ENCODE measurements at regions not wholly inside any gene's neighbourhood (a gene's known extent, or its start where the extent isn't known, plus 50 kb on each side); places are given as distances from the start of the nearest gene placed in this dataset.

- TF ChIP-seq ZNF592 (IDR thresholded peaks at IDR 0.05) = no peak
- TF ChIP-seq ZNF143 (CRISPR knock-in tag; IDR thresholded peaks at IDR 0.05) = no peak
- no peak for TF ChIP-seq USF1 (CRISPR knock-in tag; IDR thresholded peaks at IDR 0.05)
- no peak for TF ChIP-seq SOX6 (IDR thresholded peaks at IDR 0.05)
- no peak for TF ChIP-seq ZNF449 (CRISPR knock-in tag; IDR thresholded peaks at IDR 0.05)
- no peak for TF ChIP-seq ETV5 (CRISPR knock-in tag; IDR thresholded peaks at IDR 0.05; ENCODE audit: low read depth)
- no peak for TF ChIP-seq ARID3A (IDR thresholded peaks at IDR 0.05; ENCODE audit: borderline replicate concordance, low read depth, low read length)
Observed at GRCh38 chr3:116815831-116816588, 106.4 kb downstream of the TUSC7 start (continued).

Measured in K562 (cell line).